ENCODE measurements at regions not wholly inside any gene's neighbourhood (a gene's known extent, or its start where the extent isn't known, plus 50 kb on each side); places are given as distances from the start of the nearest gene placed in this dataset.
A peak's percentile ranks its signal among the peaks of the same experiment; 100 is the strongest.
"Not testable (repeated sequence)": the region's sequence is repeated elsewhere in the genome, so short reads cannot be mapped to it uniquely, and the experiment has no call there.

DNA sequence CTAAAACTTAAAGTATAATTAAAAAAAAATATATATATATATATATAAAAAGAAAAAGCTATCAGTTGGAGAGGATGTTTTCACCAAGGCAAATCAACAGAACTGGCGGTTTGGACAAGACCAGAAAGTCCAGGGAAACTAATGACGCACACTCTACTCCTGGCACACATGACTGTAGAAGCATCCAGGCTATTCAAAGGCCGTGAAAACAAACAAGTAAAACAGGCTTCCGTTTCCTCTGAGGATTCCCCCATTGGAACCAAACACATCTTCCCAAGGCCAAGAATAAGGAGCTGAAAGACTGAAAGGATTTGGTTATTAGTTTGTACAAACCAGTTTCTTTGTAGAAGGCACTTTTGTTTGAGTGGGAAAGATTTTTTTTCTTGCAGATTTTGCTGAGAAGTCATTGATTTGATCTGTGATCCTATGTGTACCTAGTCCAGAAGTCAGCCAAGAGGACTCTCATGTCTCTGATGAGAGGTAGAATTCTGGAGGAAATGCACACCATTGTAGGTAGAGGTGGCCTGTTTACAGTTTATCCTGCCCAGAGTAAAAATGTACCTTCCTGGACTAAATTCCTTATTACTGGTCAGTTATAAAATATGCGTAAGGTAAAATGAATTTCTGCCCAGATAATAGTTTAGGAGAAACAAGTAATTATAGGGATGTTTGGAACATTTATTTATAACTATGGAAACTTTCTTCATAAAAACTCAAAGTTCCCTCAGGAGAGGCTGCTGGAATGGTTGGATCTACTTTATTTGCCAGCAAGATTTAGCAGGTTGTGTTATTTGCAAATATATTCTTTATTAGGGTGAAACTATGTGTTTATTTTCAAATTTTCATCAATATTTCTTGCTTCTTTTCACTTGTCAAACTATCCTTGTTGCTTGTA lies 66.5 kb downstream of the DMP1 start:
- DNase-seq: peak; percentile 84

- DNase-seq: no peak
These were observed 67.4 kb downstream of the DMP1 start for GRCh38 chr4:87717276-87718031.

- DNase-seq: peak; percentile 26
These were observed 68.2 kb downstream of the DMP1 start for GRCh38 chr4:87718217-87718835.

GRCh38 chr4:87720094-87720691 lies 70.1 kb downstream of the DMP1 start:
- DNase-seq: no peak

DNA sequence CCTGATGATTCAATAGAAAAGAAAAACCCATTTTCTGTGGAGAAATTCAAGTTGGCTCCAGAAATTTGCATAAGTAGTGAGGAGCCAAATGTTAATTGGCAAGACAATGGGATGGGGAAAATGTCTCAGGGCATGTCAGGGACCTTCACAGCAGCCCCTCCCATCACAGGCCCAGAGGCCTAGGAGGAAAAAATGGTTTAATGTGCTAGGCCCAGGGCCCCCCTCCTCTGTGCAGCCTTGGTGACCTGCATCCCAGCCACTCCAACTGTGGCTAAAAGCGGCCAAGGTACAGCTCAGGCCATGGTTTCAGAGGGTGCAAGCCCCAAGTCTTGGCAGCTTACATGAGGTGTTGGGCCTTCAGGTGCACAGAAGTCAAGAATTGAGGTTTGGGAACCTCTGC lies 74.1 kb upstream of the IBSP start:
- not testable (repeated sequence) for DNase-seq

- DNase-seq: no peak
These were observed 67.2 kb upstream of the IBSP start for GRCh38 chr4:87732033-87732765.

GRCh38 chr4:87734084-87734483 lies 65.3 kb upstream of the IBSP start:
- no peak for DNase-seq

GRCh38 chr4:87734936-87735335 lies 64.4 kb upstream of the IBSP start:
- DNase-seq: no peak

- no peak for DNase-seq
These were observed 60.9 kb upstream of the IBSP start for GRCh38 chr4:87738483-87738882.

DNA sequence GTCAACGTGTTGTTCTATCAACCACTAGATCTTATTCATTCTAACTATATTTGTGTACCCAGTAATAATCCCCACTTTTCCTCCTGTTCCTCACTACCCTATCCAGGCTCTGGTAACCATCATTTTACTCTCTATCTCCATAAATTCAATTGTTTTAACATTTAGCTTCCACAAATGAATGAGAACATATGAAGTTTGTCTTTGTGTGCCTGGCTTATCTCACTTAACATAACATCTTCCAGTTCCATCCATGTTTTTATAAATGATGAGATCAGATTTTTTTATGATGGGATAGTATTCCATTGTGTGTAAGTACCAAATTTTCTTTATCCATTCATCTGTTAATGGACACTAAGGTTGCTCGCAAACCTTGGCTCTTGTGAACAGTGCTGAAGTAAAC lies 59.9 kb upstream of the IBSP start:
- DNase-seq: no peak

DNA sequence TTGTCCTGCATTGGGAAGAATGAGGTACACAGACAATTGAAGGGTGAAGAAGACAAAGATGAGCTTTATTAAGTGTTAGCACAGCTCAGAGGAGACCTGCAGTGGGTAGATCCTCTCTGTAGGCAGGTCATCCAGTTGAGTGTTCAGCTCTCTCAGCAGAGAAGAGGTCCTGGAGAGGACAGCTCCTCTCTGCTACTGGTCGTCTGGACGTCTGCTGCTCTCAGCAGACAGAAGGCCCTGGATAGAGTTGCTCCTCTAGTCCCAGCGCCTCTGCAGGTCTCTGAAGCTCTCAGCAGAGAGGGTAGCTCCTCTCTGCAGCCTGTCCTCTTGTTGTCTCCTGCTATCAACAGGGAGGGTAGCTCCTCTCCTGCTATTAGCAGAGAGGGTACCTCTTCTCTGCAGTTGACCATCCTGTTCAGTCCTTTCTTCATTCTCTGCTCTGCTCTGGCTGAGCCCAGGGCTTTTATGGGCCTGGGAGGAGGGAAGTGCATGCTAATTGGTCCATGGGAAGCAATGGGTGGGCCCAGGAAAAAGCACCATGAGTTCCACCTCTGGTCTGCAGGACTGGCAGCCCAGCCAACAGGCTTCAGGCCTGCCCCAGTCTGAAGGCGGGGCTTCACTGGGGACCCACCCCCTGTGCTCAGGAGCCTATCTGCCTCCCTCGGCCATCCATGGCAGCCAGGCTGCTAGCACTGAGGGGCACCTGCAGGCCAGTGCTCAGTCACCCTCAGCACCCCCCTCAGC lies 54.1 kb upstream of the IBSP start:
- DNase-seq: no peak

- no peak for DNase-seq
These were observed 53.4 kb upstream of the IBSP start for GRCh38 chr4:87746001-87746400.
